ENCODE measurements at regions not wholly inside any gene's neighbourhood (a gene's known extent, or its start where the extent isn't known, plus 50 kb on each side); places are given as distances from the start of the nearest gene placed in this dataset.

DNA sequence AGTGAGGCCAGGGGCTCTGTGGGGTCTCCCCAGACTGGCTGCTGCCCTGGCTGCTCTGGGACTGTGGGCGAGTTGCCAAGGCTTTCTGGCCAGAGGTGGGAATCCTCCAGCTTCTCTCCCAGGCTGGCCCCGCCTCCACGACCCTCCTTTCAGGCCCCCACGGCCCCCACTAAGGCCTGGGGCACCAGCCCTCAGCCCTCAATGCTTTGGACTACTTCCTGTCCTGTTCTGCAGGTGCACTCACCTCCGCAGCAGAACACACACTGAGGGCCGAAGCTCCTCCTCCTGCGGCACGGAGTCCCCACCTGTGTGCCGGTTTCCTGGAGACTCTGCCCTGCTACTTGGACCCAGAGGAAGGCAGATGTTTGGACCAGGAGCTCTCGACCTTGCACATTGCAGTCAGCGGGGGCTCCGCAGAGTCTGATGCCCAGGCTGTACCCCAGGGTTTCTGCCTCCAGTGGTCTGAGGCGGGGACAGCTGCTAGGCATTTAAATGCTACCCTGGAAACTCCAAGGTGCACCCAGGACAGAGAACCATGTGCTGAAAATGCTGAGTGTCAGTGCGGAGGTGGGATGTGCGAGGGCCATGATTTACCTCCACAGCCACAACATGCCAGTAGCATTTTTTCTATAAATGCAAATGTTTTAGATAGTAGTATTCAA is 223.8 kb downstream of the IRF8 start:
- intact Hi-C loops (cut with micrococcal nuclease), result no loop called here
- Histone ChIP-seq H3K36me3 (no peaks in the 10 kb centered on the region), H3K27ac (replicated peaks) (no peak overlapping the region), H3K9me3 (replicated peaks) (no peaks in the 10 kb centered on the region), H3K27me3 (ENCODE audit: low read depth) (peaks cover 93% of the 10 kb centered on the region), H3K4me3 (no peak overlapping the region), H3K4me1 (no peaks in the 10 kb centered on the region)
- DNase-seq, result no peak
- TF ChIP-seq, protein P1, sequence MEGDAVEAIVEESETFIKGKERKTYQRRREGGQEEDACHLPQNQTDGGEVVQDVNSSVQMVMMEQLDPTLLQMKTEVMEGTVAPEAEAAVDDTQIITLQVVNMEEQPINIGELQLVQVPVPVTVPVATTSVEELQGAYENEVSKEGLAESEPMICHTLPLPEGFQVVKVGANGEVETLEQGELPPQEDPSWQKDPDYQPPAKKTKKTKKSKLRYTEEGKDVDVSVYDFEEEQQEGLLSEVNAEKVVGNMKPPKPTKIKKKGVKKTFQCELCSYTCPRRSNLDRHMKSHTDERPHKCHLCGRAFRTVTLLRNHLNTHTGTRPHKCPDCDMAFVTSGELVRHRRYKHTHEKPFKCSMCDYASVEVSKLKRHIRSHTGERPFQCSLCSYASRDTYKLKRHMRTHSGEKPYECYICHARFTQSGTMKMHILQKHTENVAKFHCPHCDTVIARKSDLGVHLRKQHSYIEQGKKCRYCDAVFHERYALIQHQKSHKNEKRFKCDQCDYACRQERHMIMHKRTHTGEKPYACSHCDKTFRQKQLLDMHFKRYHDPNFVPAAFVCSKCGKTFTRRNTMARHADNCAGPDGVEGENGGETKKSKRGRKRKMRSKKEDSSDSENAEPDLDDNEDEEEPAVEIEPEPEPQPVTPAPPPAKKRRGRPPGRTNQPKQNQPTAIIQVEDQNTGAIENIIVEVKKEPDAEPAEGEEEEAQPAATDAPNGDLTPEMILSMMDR (IDR thresholded peaks at IDR 0.05; ENCODE audit: borderline replicate concordance), result no peak

DNA sequence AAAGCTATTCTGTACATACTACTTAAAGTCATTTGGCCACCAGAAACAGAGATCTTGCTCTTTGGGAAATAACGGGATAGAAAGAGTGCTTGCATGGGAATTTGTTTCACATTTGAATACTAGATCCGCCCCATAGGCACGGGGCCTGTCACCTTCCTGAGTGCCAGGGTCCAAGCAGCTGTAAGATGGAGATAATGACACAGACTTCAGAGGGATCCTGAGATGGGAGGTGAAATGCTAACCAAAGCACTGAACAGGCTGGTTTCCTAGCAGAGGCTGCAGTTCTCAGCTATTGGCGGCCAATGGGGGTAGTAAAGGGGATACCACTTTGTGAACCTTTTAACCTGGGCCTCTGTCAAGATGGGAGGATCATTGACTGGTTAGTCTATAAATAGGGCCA is 225.4 kb downstream of the IRF8 start:
- no peak overlapping the region for H3K4me3 ChIP-seq
- peaks cover 93% of the 10 kb centered on the region for H3K27me3 ChIP-seq (ENCODE audit: low read depth)
- TF ChIP-seq, protein P1 (IDR thresholded peaks at IDR 0.05; ENCODE audit: borderline replicate concordance), result no peak
- intact Hi-C loops (cut with micrococcal nuclease), result no loop called here
- no peak for DNase-seq
- no peak overlapping the region for H3K27ac ChIP-seq (replicated peaks)
- H3K4me1 ChIP-seq, result no peaks in the 10 kb centered on the region
- H3K36me3 ChIP-seq, result no peaks in the 10 kb centered on the region
- H3K9me3 ChIP-seq (replicated peaks), result no peaks in the 10 kb centered on the region

- Histone ChIP-seq H3K4me1 (no peaks in the 10 kb centered on the region), H3K36me3 (no peaks in the 10 kb centered on the region), H3K27ac (replicated peaks) (no peak overlapping the region), H3K9me3 (replicated peaks) (no peaks in the 10 kb centered on the region), H3K4me3 (no peak overlapping the region), H3K27me3 (ENCODE audit: low read depth) (peaks cover 74% of the 10 kb centered on the region)
- DNase-seq, result no peak
- intact Hi-C loops (cut with micrococcal nuclease), result no loop called here
- TF ChIP-seq, protein P1 (IDR thresholded peaks at IDR 0.05; ENCODE audit: borderline replicate concordance), result no peak
Measured at GRCh38 chr16:86126891-86127290, 227.9 kb downstream of the IRF8 start.

- intact Hi-C loops (cut with micrococcal nuclease), result no loop called here
- H3K4me3 ChIP-seq, result no peak overlapping the region
- no peaks in the 10 kb centered on the region for H3K9me3 ChIP-seq (replicated peaks)
- TF ChIP-seq, protein P1 (IDR thresholded peaks at IDR 0.05; ENCODE audit: borderline replicate concordance), result no peak
- H3K27ac ChIP-seq (replicated peaks), result no peak overlapping the region
- DNase-seq, result no peak
- H3K4me1 ChIP-seq, result no peaks in the 10 kb centered on the region
- no peaks in the 10 kb centered on the region for H3K36me3 ChIP-seq
- peaks cover 69% of the 10 kb centered on the region for H3K27me3 ChIP-seq (ENCODE audit: low read depth)
Measured at GRCh38 chr16:86127366-86127765, 228.4 kb downstream of the IRF8 start.

- Histone ChIP-seq H3K27ac (replicated peaks) (no peak overlapping the region), H3K36me3 (no peaks in the 10 kb centered on the region), H3K9me3 (replicated peaks) (no peaks in the 10 kb centered on the region), H3K27me3 (ENCODE audit: low read depth) (peaks cover 63% of the 10 kb centered on the region), H3K4me1 (no peaks in the 10 kb centered on the region), H3K4me3 (no peak overlapping the region)
- TF ChIP-seq, protein P1 (IDR thresholded peaks at IDR 0.05; ENCODE audit: borderline replicate concordance), result no peak
- intact Hi-C loops (cut with micrococcal nuclease), result no loop called here
- no peak for DNase-seq
Measured at GRCh38 chr16:86128246-86128645, 229.3 kb downstream of the IRF8 start.
